OCI-LY7 (cell line): ENCODE measurements at regions not wholly inside any gene's neighbourhood (a gene's known extent, or its start where the extent isn't known, plus 50 kb on each side); places are given as distances from the start of the nearest gene placed in this dataset.

Experiments used
- BruUV-seq: library from RNA; stranded (reverse); fragments of 400-500 nt; replicated peaks from 2 replicates; lab custom pipeline; 2021; lab: Mats Ljungman, UMichigan
- CTCF ChIA-PET: fragments of 300-600 bp; sonication (Branson Sonifier 250); formaldehyde crosslinking; loops from one replicate; lab custom pipeline; 2022; ENCODE audit warnings: antibody characterized with exemption; ENCODE audit not compliant: unreplicated experiment; lab: Charles Lee
- POLR2A ChIA-PET: fragments of 300-600 bp; sonication (Branson Sonifier 250); formaldehyde crosslinking; loops from one replicate; lab custom pipeline; 2022; ENCODE audit warnings: antibody characterized with exemption; lab: Charles Lee
- DNase-seq: peaks from one replicate; pipeline ENCODE4 v3.0.0-alpha.2; 2015; ENCODE audit warnings: low spot score
- H2AFZ ChIP-seq: fragments of 200-600 bp; sonication (generic), shearing (Covaris generic); 2 replicates; pipeline ENCODE4 v1.6.1; 2014; ENCODE audit warnings: mild to moderate bottlenecking, antibody characterized with exemption, low read length, moderate library complexity
- H3K27ac ChIP-seq: fragments of 200-600 bp; sonication (generic); 2 replicates; pipeline ENCODE4 v1.5.1; 2014; ENCODE audit warnings: mixed run types, low read depth, mild to moderate bottlenecking, moderate library complexity, low read length, inconsistent platforms; ENCODE audit not compliant: poor library complexity, severe bottlenecking
- H3K36me3 ChIP-seq: fragments of 200-600 bp; sonication (generic); 2 replicates; pipeline ENCODE4 v1.6.1; 2014; ENCODE audit warnings: mild to moderate bottlenecking, antibody characterized with exemption, low read length, moderate library complexity, mixed read lengths; ENCODE audit not compliant: insufficient read depth
- H3K4me1 ChIP-seq: fragments of 200-600 bp; sonication (generic); 2 replicates; pipeline ENCODE4 v1.5.1; 2014; ENCODE audit warnings: mild to moderate bottlenecking, low read length; ENCODE audit not compliant: insufficient read depth, poor library complexity, severe bottlenecking
- H3K4me2 ChIP-seq: fragments of 200-600 bp; sonication (generic); 2 replicates; pipeline ENCODE4 v1.6.1; 2014; ENCODE audit warnings: mild to moderate bottlenecking, low read length
- H3K4me3 ChIP-seq: fragments of 200-600 bp; sonication (generic); 2 replicates; pipeline ENCODE4 v1.5.1; 2014; ENCODE audit warnings: mild to moderate bottlenecking, low read depth, low read length; ENCODE audit not compliant: poor library complexity, severe bottlenecking
- H3K79me2 ChIP-seq: fragments of 200-600 bp; sonication (generic); 2 replicates; pipeline ENCODE4 v1.6.1; 2016; ENCODE audit warnings: low read depth, mild to moderate bottlenecking, low read length, moderate library complexity, mixed read lengths; ENCODE audit not compliant: insufficient read depth
- H3K9me2 ChIP-seq: fragments of 200-600 bp; sonication (generic); 2 replicates; pipeline ENCODE4 v1.6.1; 2016; ENCODE audit warnings: mild to moderate bottlenecking, low read length, mixed read lengths; ENCODE audit not compliant: insufficient read depth
- H3K9me3 ChIP-seq: fragments of 200-600 bp; sonication (generic); 2 replicates; pipeline ENCODE4 v1.6.1; 2014; ENCODE audit warnings: mild to moderate bottlenecking, mixed run types, low read length, mixed read lengths
- H4K20me1 ChIP-seq: fragments of 200-600 bp; sonication (generic); 2 replicates; pipeline ENCODE4 v1.6.1; 2014; ENCODE audit warnings: mild to moderate bottlenecking, antibody characterized with exemption, low read length, moderate library complexity, mixed read lengths; ENCODE audit not compliant: insufficient read depth
- EZH2phosphoT487 ChIP-seq: fragments of 200-600 bp; sonication (generic); IDR thresholded peaks from 2 replicates; pipeline ENCODE4 v1.6.1; 2018; ENCODE audit warnings: low read depth, borderline replicate concordance, mild to moderate bottlenecking, mixed run types, antibody characterized with exemption, low read length, moderate library complexity, mixed read lengths
- intact Hi-C: fragments of 100-400 bp; cut with micrococcal nuclease; formaldehyde crosslinking; loops from one replicate; pipeline ENCODE4 v1.10.0; 2022; ENCODE audit not compliant: unreplicated experiment
- TF ChIP-seq, protein P1 (sequence below): fragments of 200-600 bp; sonication (generic); conservative IDR thresholded peaks from 2 replicates; pipeline ENCODE4 v1.5.1; 2014; ENCODE audit warnings: mild to moderate bottlenecking, antibody characterized with exemption, low read length, moderate library complexity, mixed read lengths

DNA sequence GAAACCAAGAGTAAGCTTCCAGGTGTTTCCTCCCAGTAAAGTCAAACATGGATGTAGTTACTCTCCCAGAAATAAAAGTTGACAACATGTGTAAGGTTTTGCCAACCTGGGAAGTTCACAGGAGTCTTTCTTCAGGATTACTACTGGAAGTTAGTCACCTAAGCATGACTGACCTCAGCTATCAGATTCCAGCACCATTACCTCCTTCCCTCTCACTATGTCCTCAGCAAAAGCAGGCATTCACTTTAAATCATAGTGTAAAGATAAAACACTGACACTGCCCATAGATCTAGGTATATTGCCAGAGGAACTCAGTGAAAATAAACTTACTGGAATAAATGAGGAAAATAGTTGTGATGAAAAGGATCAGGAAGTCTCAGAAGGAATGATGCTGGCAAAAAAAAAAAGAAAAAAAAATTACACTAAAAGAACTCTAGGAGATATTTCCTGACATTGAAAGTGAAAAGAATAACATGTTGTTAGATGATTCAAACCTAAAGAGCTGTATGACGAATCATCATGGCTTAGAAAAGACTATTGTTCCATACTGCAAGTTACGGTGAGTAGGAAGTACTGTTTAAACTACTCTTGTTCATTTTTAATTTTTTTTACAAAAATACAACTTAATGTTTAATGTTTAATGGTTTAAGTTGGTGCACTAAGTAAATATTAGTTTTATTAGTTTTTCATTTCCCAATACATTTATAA lies 484.5 kb upstream of the ZNF804A start:
- Histone ChIP-seq H2AFZ (no peak overlapping the region), H3K4me2 (no peak overlapping the region), H3K4me3 (no peak overlapping the region), H3K9me2 (no peaks in the 10 kb centered on the region), H3K9me3 (no peaks in the 10 kb centered on the region), H3K27ac (no peak overlapping the region), H3K4me1 (no peaks in the 10 kb centered on the region), H4K20me1 (no peaks in the 10 kb centered on the region), H3K36me3 (no peaks in the 10 kb centered on the region), H3K79me2 (no peaks in the 10 kb centered on the region)
- no peak for DNase-seq
- ChIA-PET CTCF (no interaction called here), POLR2A (interaction anchor here (0.6 kb wide), 1 partner anchor 1416 kb away, joined by 3 read pairs; no protein-coding TSS in a partner anchor)
- intact Hi-C loops, result no loop called here
- TF ChIP-seq, protein P1, sequence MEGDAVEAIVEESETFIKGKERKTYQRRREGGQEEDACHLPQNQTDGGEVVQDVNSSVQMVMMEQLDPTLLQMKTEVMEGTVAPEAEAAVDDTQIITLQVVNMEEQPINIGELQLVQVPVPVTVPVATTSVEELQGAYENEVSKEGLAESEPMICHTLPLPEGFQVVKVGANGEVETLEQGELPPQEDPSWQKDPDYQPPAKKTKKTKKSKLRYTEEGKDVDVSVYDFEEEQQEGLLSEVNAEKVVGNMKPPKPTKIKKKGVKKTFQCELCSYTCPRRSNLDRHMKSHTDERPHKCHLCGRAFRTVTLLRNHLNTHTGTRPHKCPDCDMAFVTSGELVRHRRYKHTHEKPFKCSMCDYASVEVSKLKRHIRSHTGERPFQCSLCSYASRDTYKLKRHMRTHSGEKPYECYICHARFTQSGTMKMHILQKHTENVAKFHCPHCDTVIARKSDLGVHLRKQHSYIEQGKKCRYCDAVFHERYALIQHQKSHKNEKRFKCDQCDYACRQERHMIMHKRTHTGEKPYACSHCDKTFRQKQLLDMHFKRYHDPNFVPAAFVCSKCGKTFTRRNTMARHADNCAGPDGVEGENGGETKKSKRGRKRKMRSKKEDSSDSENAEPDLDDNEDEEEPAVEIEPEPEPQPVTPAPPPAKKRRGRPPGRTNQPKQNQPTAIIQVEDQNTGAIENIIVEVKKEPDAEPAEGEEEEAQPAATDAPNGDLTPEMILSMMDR, result no peak
- no peak for TF ChIP-seq EZH2phosphoT487
- BruUV-seq, result no TSS peak

DNA sequence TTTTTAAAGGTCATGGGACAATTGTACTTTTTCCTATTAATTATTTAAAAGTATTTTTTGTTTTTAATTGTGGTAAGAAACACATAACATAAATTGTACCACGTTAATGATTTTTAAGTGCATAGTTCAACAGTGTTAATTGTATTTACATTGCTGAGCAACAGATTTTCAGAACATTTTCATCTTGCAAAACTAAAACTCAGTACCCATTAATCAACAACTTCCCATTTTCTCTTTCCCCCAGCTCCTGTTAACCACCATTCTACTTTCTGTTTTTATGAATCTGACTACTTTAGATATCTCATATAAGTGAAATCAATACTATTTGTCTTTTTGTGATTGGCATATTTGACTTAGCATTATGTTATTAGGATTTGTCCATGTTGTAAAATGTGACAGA lies 483.9 kb upstream of the ZNF804A start:
- no peak overlapping the region for H3K4me2 ChIP-seq
- POLR2A ChIA-PET, result interaction anchor here (0.6 kb wide), 1 partner anchor 1417 kb away, joined by 3 read pairs; no protein-coding TSS in a partner anchor
- no TSS peak for BruUV-seq

More for the DNA sequence above, 483.9 kb upstream of the ZNF804A start:
- H3K9me2 ChIP-seq, result no peaks in the 10 kb centered on the region
- H3K27ac ChIP-seq, result no peak overlapping the region
- intact Hi-C loops, result no loop called here
- no peaks in the 10 kb centered on the region for H3K4me1 ChIP-seq
- no peak for DNase-seq
- no peaks in the 10 kb centered on the region for H3K9me3 ChIP-seq
- no peaks in the 10 kb centered on the region for H3K79me2 ChIP-seq
- no peak overlapping the region for H3K4me3 ChIP-seq
- CTCF ChIA-PET, result no interaction called here
- H4K20me1 ChIP-seq, result no peaks in the 10 kb centered on the region
- no peak overlapping the region for H2AFZ ChIP-seq
- no peaks in the 10 kb centered on the region for H3K36me3 ChIP-seq
- TF ChIP-seq, protein P1, result no peak
- no peak for TF ChIP-seq EZH2phosphoT487
